ENCODE measurements at regions not wholly inside any gene's neighbourhood (a gene's known extent, or its start where the extent isn't known, plus 50 kb on each side); places are given as distances from the start of the nearest gene placed in this dataset.

DNA sequence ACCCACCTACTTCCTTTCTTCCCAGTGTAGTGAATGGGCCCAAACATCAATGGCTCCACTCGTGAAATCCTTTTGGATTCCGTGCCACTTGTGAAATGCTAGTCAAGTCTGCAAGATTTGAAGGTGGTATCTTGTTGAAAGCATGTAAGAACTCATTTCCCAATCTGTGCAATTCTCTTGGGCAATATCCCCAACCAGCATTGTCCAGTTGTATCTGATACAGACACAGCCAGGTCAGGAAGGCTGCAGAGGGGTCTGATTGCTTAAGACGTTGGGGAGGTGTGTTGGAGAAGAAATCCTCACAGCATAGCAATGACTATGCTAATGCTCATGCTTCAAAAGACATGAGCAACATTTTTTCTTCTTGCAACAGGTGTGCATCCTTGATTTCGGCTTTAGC lies 164.8 kb downstream of the VEGFC start:
- DNase-seq (ENCODE audit: low spot score) = no peak

- no peak for DNase-seq (ENCODE audit: low spot score)
Observed at GRCh38 chr4:176631611-176632010, 161.1 kb downstream of the VEGFC start.

Measured in HT-29 (cell line).